ENCODE measurements at regions not wholly inside any gene's neighbourhood (a gene's known extent, or its start where the extent isn't known, plus 50 kb on each side); places are given as distances from the start of the nearest gene placed in this dataset.

DNA sequence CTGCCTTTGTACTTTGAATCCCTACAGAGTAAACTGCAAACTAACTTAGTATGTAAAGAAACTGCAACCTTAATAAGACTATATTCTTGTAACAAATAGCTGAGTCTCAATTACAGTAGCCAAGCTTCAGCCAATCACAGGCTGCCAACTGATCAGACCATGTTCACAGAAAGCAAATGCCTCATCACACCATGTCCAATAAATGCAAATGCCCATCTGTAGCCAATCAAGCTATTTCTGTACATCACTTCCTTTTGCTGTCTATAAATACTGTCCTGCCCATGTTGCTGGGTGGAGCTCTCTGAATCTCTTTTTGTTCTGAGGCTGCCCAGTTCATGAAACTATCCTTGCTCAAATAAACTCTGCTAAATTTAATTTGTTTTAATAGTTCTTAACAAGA is 531.7 kb upstream of the TOM1L1 start:
- no peaks in the 10 kb centered on the region for H4K20me1 ChIP-seq (ENCODE audit: insufficient read depth)
- no peaks in the 10 kb centered on the region for H3F3A ChIP-seq (ENCODE audit: insufficient read depth, low read length, poor library complexity, severe bottlenecking)
- no peaks in the 10 kb centered on the region for H3K27me3 ChIP-seq (ENCODE audit: insufficient read depth, low read depth, low read length)
- no peak overlapping the region for H3K27ac ChIP-seq (ENCODE audit: low read length)
- no peaks in the 10 kb centered on the region for H3K36me3 ChIP-seq (ENCODE audit: insufficient read depth, low read length)
- no peaks in the 10 kb centered on the region for H3K79me2 ChIP-seq (replicated peaks; ENCODE audit: insufficient read depth, low read length)
- no peaks in the 10 kb centered on the region for H3K9me3 ChIP-seq (ENCODE audit: low read length)
- H3K4me3 ChIP-seq (ENCODE audit: low read length), result no peak overlapping the region
- no peaks in the 10 kb centered on the region for H3K9me2 ChIP-seq (ENCODE audit: insufficient read depth, low read length)
- H2AFZ ChIP-seq (ENCODE audit: low read depth, low read length), result no peak overlapping the region
- H3K9ac ChIP-seq (ENCODE audit: low read length), result no peak overlapping the region
- H3K4me2 ChIP-seq (ENCODE audit: low read length), result no peak overlapping the region
- TF ChIP-seq MXI1 (conservative IDR thresholded peaks at IDR 0.05; ENCODE audit: poor library complexity, severe bottlenecking) (no peak), REST (IDR thresholded peaks at IDR 0.05; ENCODE audit: borderline replicate concordance) (no peak), TAF1 (IDR thresholded peaks at IDR 0.05; ENCODE audit: low read depth) (no peak), CTCF (IDR thresholded peaks at IDR 0.05; ENCODE audit: poor library complexity, severe bottlenecking) (no peak), SMC3 (conservative IDR thresholded peaks at IDR 0.05; ENCODE audit: poor library complexity) (no peak), EP300 (conservative IDR thresholded peaks at IDR 0.05; ENCODE audit: poor library complexity, severe bottlenecking) (no peak), EZH2 (IDR thresholded peaks at IDR 0.05; ENCODE audit: borderline replicate concordance, insufficient read depth, low read length, poor library complexity, severe bottlenecking) (no peak), POLR2AphosphoS5 (IDR thresholded peaks at IDR 0.05) (no peak), RAD21 (conservative IDR thresholded peaks at IDR 0.05) (no peak)

DNA sequence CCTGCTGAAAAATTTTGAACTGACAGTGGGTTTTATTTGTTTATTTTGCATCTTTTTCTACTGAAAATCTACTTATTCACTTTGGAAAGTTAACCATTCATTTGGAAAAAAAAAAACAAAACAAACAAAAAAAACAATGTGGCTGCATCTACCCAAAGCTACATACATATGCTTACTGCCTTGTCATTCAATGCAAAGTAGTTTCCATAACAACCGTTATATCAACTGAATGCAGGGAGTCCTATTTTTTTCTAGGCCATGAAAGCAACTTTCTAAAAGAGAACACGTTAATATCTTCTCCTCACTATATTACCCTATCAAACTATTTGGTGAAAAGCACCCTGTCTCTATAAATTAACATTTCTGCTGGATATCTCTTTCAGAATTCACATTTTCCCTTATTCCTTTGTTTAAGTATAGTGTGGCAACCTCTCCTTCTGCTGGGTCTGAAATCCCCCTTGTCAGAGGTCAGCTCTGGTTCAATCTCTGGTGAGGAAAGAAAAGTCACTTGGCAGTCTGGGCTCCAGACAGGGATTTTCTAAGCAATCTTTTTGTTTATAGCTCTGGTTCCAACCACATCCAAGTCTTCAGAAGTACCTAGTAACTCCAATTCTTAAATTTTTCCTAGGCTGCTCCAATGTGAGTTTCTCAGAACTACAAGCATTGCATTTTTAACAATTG is 528.4 kb upstream of the TOM1L1 start:
- no peak overlapping the region for H3K4me3 ChIP-seq (ENCODE audit: low read length)
- H3K27me3 ChIP-seq (ENCODE audit: insufficient read depth, low read depth, low read length), result no peaks in the 10 kb centered on the region
- H2AFZ ChIP-seq (ENCODE audit: low read depth, low read length), result no peak overlapping the region
- no peaks in the 10 kb centered on the region for H4K20me1 ChIP-seq (ENCODE audit: insufficient read depth)
- TF ChIP-seq SMC3 (conservative IDR thresholded peaks at IDR 0.05; ENCODE audit: poor library complexity), result no peak
- TF ChIP-seq EP300 (conservative IDR thresholded peaks at IDR 0.05; ENCODE audit: poor library complexity, severe bottlenecking), result peak; percentile 41
- no peaks in the 10 kb centered on the region for H3K79me2 ChIP-seq (replicated peaks; ENCODE audit: insufficient read depth, low read length)
- no peak overlapping the region for H3K9ac ChIP-seq (ENCODE audit: low read length)
- no peak overlapping the region for H3K4me2 ChIP-seq (ENCODE audit: low read length)
- no peaks in the 10 kb centered on the region for H3K9me3 ChIP-seq (ENCODE audit: low read length)
- H3K9me2 ChIP-seq (ENCODE audit: insufficient read depth, low read length), result no peaks in the 10 kb centered on the region
- no peaks in the 10 kb centered on the region for H3K36me3 ChIP-seq (ENCODE audit: insufficient read depth, low read length)
- H3K27ac ChIP-seq (ENCODE audit: low read length), result peak overlapping the region; percentile 95
- no peaks in the 10 kb centered on the region for H3F3A ChIP-seq (ENCODE audit: insufficient read depth, low read length, poor library complexity, severe bottlenecking)
